ENCODE measurements at regions not wholly inside any gene's neighbourhood (a gene's known extent, or its start where the extent isn't known, plus 50 kb on each side); places are given as distances from the start of the nearest gene placed in this dataset.

DNA sequence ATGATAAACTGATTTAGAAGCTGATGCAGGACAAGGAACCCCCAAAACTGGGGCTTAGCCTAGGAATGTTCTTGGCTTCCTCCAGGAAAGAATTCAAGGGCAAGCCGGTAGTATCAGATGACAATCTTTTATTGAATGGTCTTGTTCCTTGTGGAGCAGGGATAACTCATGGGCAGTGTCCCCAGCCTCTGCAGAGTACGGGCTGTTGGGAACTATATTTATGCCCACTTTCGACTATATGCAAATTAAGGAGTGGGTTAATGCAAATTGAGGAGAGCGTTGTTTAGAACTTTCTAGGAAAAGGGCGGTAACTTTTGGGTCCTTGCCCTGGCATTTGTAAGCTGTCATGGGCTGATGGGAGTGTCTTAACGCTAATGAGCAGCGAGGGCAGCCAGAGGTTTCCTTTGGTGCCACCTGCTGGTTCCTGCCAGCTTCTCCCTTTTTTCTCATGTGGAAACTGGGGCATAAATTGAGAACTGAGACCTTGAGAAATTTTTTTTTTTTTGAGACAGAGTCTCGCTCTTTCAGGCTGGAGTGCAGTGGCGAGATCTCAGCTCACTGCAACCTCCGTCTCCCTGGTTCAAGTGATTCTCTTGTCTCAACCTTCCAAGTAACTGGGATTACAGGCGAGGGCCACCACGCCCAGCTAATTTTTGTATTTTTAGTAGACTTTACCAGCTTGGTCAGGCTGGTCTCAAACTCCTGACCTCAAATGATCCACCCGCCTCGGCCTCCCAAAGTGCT lies 79.4 kb upstream of the ABCC4 start:
- no peak overlapping the region for H2BK20ac ChIP-seq (ENCODE audit: low read depth, low read length, poor library complexity, severe bottlenecking)
- H4K91ac ChIP-seq (ENCODE audit: insufficient read length, low read depth, low read length): no peak overlapping the region
- H4K8ac ChIP-seq (replicated peaks; ENCODE audit: insufficient read length, low read depth, low read length): no peak overlapping the region
- no peak overlapping the region for H2BK120ac ChIP-seq (ENCODE audit: low read depth, low read length, poor library complexity, severe bottlenecking)
- DNase-seq: peak; percentile 86
- Mint-ChIP-seq H3K36me3 (ENCODE audit: insufficient read depth in 1 of 3, low read depth in 3 of 3) (no peaks in the 10 kb centered on the region), H3K27me3 (ENCODE audit: low read depth) (peaks cover 3% of the 10 kb centered on the region), H3K9me3 (peaks cover 4 to 7% of the 10 kb centered on the region in 2 experiments; a peak in 2 of 5 replicates), H3K4me1 (peaks cover 2 to 5% of the 10 kb centered on the region in 2 experiments; a peak in 2 of 4 replicates), H3K27ac (no peak overlapping the region), H3K4me3 (no peak overlapping the region)
- no peak overlapping the region for H3K9ac ChIP-seq (ENCODE audit: extremely low read depth, insufficient read length, low read length)
- no peak overlapping the region for H3K14ac ChIP-seq (ENCODE audit: insufficient read depth, low read length)
- no peaks in the 10 kb centered on the region for H3K23me2 ChIP-seq (ENCODE audit: insufficient read length, low read depth, low read length, poor library complexity, severe bottlenecking)
- H2BK15ac ChIP-seq (ENCODE audit: low read depth, low read length): no peak overlapping the region
- no peak overlapping the region for H2AFZ ChIP-seq (ENCODE audit: low read length)
- no peak overlapping the region for H2BK12ac ChIP-seq (ENCODE audit: insufficient read length, low read depth, low read length)
- H3K4ac ChIP-seq (ENCODE audit: low read depth, low read length): no peak overlapping the region
- no peak overlapping the region for H3T11ph ChIP-seq (ENCODE audit: low read length)
- no peaks in the 10 kb centered on the region for H3K4me1 ChIP-seq (ENCODE audit: insufficient read depth, low read length)
- WGBS (ENCODE audit: extremely low coverage, insufficient read length, low lambda C conversion rate): no CpG with 5 or more reads among the region's 14 CpGs
- TF ChIP-seq CTCF (conservative IDR thresholded peaks at IDR 0.05): peak; percentile 82
- no peak overlapping the region for H4K5ac ChIP-seq (ENCODE audit: insufficient read length, low read depth, low read length)
- no peak overlapping the region for H3K56ac ChIP-seq (ENCODE audit: insufficient read length, low read depth, low read length)
- no peaks in the 10 kb centered on the region for H3K9me3 ChIP-seq (ENCODE audit: control insufficient read depth, low read depth, low read length)
- H3K79me2 ChIP-seq (ENCODE audit: insufficient read depth, low read length): no peaks in the 10 kb centered on the region
- H3K4me2 ChIP-seq (ENCODE audit: insufficient read depth, insufficient read length, low read length): no peak overlapping the region
- no peak overlapping the region for H3K27ac ChIP-seq (ENCODE audit: insufficient read length, low read depth, low read length)
- H3K27me3 ChIP-seq (ENCODE audit: insufficient read depth, low read length): no peaks in the 10 kb centered on the region
- no peak overlapping the region for H3K18ac ChIP-seq (ENCODE audit: insufficient read length, low read depth, low read length)
- no peaks in the 10 kb centered on the region for H4K20me1 ChIP-seq (ENCODE audit: control insufficient read depth, insufficient read depth, insufficient read length)
- H3K23ac ChIP-seq (ENCODE audit: insufficient read length, low read depth, low read length): no peak overlapping the region
- H2AK5ac ChIP-seq (ENCODE audit: insufficient read length, low read length): no peak overlapping the region
- H3K79me1 ChIP-seq (ENCODE audit: insufficient read depth, low read depth, low read length, poor library complexity, severe bottlenecking): no peaks in the 10 kb centered on the region
- H2BK5ac ChIP-seq (ENCODE audit: insufficient read length, low read length): no peak overlapping the region

Measured in H9 (cell line).